ENCODE measurements at regions not wholly inside any gene's neighbourhood (a gene's known extent, or its start where the extent isn't known, plus 50 kb on each side); places are given as distances from the start of the nearest gene placed in this dataset.

- TF ChIP-seq RARB (CRISPR knock-in tag; IDR thresholded peaks at IDR 0.05) = no peak
- no peak for TF ChIP-seq POLR2A (IDR thresholded peaks at IDR 0.05; ENCODE audit: low read length)
- no peak for TF ChIP-seq CTCF (IDR thresholded peaks at IDR 0.05)
- no peak for TF ChIP-seq E2F6 (IDR thresholded peaks at IDR 0.05; ENCODE audit: borderline replicate concordance, low read depth)
- TF ChIP-seq, protein P1, sequence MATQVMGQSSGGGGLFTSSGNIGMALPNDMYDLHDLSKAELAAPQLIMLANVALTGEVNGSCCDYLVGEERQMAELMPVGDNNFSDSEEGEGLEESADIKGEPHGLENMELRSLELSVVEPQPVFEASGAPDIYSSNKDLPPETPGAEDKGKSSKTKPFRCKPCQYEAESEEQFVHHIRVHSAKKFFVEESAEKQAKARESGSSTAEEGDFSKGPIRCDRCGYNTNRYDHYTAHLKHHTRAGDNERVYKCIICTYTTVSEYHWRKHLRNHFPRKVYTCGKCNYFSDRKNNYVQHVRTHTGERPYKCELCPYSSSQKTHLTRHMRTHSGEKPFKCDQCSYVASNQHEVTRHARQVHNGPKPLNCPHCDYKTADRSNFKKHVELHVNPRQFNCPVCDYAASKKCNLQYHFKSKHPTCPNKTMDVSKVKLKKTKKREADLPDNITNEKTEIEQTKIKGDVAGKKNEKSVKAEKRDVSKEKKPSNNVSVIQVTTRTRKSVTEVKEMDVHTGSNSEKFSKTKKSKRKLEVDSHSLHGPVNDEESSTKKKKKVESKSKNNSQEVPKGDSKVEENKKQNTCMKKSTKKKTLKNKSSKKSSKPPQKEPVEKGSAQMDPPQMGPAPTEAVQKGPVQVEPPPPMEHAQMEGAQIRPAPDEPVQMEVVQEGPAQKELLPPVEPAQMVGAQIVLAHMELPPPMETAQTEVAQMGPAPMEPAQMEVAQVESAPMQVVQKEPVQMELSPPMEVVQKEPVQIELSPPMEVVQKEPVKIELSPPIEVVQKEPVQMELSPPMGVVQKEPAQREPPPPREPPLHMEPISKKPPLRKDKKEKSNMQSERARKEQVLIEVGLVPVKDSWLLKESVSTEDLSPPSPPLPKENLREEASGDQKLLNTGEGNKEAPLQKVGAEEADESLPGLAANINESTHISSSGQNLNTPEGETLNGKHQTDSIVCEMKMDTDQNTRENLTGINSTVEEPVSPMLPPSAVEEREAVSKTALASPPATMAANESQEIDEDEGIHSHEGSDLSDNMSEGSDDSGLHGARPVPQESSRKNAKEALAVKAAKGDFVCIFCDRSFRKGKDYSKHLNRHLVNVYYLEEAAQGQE (IDR thresholded peaks at IDR 0.05) = no peak
- no peak for TF ChIP-seq HMGXB4 (CRISPR knock-in tag; IDR thresholded peaks at IDR 0.05; ENCODE audit: borderline replicate concordance)
- TF ChIP-seq MAFK (IDR thresholded peaks at IDR 0.05; ENCODE audit: partially characterized antibody) = no peak
- TF ChIP-seq KDM5A (IDR thresholded peaks at IDR 0.05) = no peak
- no peak for TF ChIP-seq SREBF2 (IDR thresholded peaks at IDR 0.05)
Observed at GRCh38 chr19:29018542-29018941, 194.4 kb downstream of the UQCRFS1 start.

All from A549 (cell line).